ENCODE measurements at regions not wholly inside any gene's neighbourhood (a gene's known extent, or its start where the extent isn't known, plus 50 kb on each side); places are given as distances from the start of the nearest gene placed in this dataset.

DNA sequence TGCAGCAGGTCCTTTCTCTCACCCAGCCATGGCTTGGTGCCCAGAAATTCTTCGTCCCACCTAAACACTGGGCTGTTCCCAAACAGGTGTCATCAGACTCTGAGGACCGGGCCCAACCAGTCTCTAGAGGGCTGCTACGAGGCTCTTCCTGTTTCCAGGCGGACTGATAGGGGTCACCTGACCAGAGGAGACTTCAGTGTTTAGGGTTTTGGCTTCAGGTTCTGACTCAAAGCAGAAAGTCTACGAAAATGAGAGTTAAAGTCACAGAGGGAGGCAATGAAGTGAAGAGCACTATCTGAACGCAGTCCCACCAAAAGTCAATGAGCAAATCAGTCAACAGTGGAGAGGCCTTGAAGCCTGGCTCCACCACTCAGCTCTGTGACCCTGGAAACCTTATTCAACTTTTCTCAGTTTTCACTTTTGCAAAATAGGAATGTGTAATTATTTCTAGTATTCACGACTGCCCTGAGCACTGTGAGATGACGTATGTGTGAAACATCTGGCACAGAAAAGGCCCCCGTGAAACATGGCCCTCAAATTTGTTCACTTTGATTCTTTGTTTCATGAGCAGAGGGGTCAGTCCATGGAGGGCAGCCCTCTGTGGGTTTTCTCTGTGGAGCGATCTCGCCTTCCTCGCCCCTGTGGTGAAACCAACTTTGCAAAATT, 189.9 kb upstream of the PDE1C start:
- TF ChIP-seq CTCF (IDR thresholded peaks at IDR 0.05) (no peak), POLR2A (IDR thresholded peaks at IDR 0.05) (no peak)

Measured in uterus (tissue), 2 donors.